Neural progenitor cell (in vitro differentiated cells): ENCODE measurements at regions not wholly inside any gene's neighbourhood (a gene's known extent, or its start where the extent isn't known, plus 50 kb on each side); places are given as distances from the start of the nearest gene placed in this dataset.

Source experiments
- CTCF ChIP-seq: fragments of 200-600 bp; sonication (generic); IDR thresholded peaks from 2 replicates; pipeline ENCODE4 v1.5.1; 2017; ENCODE audit warnings: antibody characterized with exemption, mild to moderate bottlenecking
- EZH2 ChIP-seq: fragments of 200-600 bp; sonication (generic); IDR thresholded peaks from 2 replicates; pipeline ENCODE4 v1.6.1; 2017; ENCODE audit warnings: antibody characterized with exemption, mild to moderate bottlenecking, moderate library complexity
- EZH2phosphoT487 ChIP-seq: fragments of 200-600 bp; sonication (generic); IDR thresholded peaks from 2 replicates; pipeline ENCODE4 v1.6.1; 2017; ENCODE audit warnings: antibody characterized with exemption

- TF ChIP-seq CTCF = no peak
- no peak for TF ChIP-seq EZH2phosphoT487
- TF ChIP-seq EZH2 = no peak
Observed at GRCh38 chr2:162929571-162929970, 91.0 kb upstream of the KCNH7 start.
